ENCODE measurements at regions not wholly inside any gene's neighbourhood (a gene's known extent, or its start where the extent isn't known, plus 50 kb on each side); places are given as distances from the start of the nearest gene placed in this dataset.

DNA sequence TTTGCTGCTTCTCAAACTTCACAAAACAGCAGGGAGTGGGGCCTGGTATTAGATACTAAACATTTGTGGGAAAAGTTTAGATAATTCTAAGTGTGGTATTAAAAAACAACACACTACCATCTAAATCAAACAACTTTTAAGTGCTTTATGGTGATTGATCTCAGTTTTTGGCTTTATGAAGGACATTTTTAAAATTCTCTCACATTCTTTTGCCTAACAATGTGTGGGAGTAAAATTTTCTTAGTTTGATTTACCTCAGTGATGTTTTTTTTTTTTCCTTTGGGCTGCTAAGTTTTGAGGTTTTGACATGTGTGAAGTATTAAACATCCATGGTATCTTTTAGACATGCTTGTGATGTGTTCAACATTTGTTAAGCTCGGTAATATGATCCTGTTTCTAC is 116.2 kb downstream of the DISP1 start:
- TF ChIP-seq OSR1 (CRISPR knock-in tag; IDR thresholded peaks at IDR 0.05) = no peak
- no peak for TF ChIP-seq ESRRG (CRISPR knock-in tag; IDR thresholded peaks at IDR 0.05)
- TF ChIP-seq, protein P1, sequence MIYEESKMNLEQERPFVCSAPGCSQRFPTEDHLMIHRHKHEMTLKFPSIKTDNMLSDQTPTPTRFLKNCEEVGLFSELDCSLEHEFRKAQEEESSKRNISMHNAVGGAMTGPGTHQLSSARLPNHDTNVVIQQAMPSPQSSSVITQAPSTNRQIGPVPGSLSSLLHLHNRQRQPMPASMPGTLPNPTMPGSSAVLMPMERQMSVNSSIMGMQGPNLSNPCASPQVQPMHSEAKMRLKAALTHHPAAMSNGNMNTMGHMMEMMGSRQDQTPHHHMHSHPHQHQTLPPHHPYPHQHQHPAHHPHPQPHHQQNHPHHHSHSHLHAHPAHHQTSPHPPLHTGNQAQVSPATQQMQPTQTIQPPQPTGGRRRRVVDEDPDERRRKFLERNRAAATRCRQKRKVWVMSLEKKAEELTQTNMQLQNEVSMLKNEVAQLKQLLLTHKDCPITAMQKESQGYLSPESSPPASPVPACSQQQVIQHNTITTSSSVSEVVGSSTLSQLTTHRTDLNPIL (CRISPR knock-in tag; IDR thresholded peaks at IDR 0.05; ENCODE audit: low read depth) = no peak
- TF ChIP-seq ZNF70 (CRISPR knock-in tag; IDR thresholded peaks at IDR 0.05) = no peak
- TF ChIP-seq, protein P2, sequence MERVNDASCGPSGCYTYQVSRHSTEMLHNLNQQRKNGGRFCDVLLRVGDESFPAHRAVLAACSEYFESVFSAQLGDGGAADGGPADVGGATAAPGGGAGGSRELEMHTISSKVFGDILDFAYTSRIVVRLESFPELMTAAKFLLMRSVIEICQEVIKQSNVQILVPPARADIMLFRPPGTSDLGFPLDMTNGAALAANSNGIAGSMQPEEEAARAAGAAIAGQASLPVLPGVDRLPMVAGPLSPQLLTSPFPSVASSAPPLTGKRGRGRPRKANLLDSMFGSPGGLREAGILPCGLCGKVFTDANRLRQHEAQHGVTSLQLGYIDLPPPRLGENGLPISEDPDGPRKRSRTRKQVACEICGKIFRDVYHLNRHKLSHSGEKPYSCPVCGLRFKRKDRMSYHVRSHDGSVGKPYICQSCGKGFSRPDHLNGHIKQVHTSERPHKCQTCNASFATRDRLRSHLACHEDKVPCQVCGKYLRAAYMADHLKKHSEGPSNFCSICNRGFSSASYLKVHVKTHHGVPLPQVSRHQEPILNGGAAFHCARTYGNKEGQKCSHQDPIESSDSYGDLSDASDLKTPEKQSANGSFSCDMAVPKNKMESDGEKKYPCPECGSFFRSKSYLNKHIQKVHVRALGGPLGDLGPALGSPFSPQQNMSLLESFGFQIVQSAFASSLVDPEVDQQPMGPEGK (CRISPR knock-in tag; IDR thresholded peaks at IDR 0.05; ENCODE audit: borderline replicate concordance) = no peak
- TF ChIP-seq BACH2 (CRISPR knock-in tag; IDR thresholded peaks at IDR 0.05; ENCODE audit: borderline replicate concordance) = no peak
